ENCODE measurements at regions not wholly inside any gene's neighbourhood (a gene's known extent, or its start where the extent isn't known, plus 50 kb on each side); places are given as distances from the start of the nearest gene placed in this dataset.

DNA sequence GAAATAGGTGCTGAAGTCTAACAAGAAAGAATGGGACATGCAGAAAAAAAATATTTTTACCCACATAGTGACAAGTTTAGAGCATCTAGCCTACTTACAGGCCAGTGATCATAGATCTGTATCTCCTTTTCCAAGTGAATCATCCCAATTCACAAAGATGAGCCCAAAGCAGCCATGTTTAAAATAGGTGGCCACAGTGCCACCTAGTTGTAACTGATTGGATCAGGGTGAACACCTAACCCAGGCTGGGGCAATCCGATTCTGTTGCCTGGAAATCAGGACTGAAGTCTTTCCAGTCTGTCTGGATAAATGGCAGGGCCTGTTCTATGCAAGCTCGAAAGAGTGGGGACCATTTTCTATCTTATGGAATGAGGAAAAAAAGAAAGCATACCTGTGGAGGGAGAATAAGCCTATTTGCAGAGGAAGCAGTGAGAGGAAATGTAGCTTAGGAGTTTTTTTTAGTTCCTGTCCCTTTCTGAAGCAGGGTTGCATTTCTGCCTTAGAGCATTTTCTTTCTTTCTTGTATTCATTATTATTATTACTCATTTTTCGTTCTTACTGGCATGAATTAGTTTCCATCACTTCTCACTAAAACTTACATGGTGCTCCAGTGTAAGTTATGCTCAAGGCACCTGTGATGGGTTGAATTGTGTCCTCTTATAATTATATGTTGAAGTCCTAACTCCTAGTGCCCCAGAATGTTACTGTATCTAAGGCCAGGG is 113.2 kb upstream of the RAG2 start:
- no peak for TF ChIP-seq POLR2AphosphoS5 (IDR thresholded peaks at IDR 0.05; ENCODE audit: low read depth, low read length)
- no peak for TF ChIP-seq POLR2A (IDR thresholded peaks at IDR 0.05; ENCODE audit: low read depth, low read length)
